NCI-H146 treated with DMSO at 0.1 percent for 48 hours (cell line): ENCODE measurements at regions not wholly inside any gene's neighbourhood (a gene's known extent, or its start where the extent isn't known, plus 50 kb on each side); places are given as distances from the start of the nearest gene placed in this dataset.
"Not testable (repeated sequence)": the region's sequence is repeated elsewhere in the genome, so short reads cannot be mapped to it uniquely, and the experiment has no call there.

Experiments used
- DNase-seq: peaks from one replicate; lab custom pipeline; 2025; ENCODE audit not compliant: unreplicated experiment; lab: John Stamatoyannopoulos, UW

DNA sequence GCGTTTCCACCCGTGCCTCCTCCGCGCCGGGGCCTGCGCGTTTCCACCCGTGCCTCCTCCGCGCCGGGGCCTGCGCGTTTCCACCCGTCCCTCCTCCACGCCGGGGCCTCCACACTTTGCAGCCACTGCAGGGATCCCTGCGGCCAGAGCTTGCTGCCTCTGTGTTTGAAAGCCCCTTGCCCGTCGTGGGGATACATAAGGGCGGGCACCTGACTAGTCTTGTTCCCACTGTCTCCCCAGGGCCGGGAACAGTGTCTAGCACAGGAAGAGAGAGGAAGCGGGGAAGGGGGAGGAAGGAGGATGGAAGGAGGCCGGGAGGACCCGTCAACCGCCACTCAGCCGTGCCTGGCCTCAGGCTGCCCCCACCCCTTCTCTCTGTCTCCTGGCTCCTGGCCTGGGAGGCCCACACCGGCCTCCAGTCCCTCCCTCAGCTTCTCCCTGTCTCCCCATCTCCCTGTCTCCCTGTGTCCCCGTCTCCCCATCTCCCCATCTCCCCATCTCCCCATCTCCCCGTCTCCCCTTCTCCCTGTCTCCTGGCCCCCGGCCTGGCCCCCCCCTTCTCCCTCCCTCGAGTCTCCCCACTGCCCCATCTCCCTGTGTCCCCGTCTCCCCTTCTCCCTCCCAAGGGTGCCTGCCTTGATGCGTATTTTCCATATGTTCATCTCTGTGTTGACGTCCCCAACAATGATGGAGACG, 155.6 kb upstream of the ZNF469 start:
- not testable (repeated sequence) for DNase-seq

DNA sequence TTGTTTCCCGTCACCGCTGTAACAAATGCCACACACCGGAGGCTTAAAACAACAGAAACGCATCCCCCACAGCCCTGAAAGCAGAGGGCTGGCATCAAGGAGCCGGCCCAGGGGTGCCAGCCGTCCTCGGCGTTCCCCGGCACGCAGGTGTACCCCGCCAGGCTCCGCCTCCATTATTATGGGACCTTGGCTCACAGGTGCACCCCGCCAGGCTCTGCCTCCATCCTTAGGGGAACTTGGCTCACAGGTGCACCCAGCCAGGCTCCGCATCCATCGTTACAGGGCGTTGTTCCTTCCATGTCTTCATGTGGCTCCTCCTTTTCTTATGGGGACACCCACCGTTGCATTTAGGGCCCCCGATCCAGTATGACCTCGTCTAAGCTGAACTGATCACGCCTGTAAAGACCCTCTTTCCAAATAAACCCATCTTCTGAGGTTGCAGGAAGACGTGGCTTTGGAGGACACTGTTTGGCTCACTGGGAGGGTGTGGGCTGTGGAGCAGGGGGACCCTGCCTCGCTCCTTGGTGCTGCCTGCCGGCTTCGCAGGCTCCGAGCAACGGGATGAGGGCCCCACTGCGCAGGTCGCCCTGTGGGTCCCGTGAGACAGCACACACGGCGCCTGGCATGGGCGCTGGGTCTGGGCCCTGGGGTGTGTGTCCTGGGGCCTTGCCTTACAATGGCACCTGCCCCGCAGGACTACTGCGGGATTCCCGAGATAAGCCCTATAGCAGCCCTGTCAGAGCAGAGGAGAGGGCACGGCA, 154.9 kb upstream of the ZNF469 start:
- DNase-seq = not testable (repeated sequence)

DNA sequence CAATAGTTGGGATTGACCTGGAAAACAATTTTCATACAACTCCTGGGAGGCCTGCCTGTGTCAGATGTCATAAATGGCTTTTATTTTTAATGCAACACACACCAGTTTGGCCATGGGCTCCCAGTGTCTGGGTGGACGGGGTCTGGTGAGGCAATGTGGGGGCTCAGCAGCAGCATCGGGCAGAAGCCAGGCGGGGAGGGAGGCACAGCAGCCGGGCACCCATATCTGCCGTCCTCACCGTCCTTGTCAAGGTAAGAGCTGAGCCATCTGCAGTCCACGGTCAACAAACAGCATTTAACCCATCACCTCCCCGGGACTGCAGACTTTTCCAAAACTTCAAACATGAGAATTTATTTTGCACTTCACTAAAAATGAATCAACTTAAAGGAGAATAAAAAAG, 154.0 kb upstream of the ZNF469 start:
- not testable (repeated sequence) for DNase-seq

DNA sequence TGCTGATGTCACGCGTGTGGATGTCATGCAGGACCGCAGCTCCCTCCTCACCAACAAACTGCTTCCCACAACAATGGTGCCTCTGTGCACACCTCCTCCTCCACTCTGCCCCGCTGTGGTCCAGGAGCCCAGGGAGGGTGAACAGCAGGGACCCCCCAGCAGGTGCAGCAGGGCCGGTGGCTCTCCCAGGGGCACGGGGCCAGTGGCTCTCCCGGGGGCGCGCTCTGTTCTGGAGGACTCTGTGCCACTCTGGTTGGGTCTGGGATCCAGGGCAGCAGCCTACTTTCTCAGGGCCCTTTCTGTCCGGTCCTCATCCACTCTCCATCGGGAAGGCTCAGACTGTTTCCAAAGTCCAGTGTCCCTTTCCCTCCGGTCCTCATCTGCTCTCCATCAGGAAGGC, 153.0 kb upstream of the ZNF469 start:
- DNase-seq = not testable (repeated sequence)

DNA sequence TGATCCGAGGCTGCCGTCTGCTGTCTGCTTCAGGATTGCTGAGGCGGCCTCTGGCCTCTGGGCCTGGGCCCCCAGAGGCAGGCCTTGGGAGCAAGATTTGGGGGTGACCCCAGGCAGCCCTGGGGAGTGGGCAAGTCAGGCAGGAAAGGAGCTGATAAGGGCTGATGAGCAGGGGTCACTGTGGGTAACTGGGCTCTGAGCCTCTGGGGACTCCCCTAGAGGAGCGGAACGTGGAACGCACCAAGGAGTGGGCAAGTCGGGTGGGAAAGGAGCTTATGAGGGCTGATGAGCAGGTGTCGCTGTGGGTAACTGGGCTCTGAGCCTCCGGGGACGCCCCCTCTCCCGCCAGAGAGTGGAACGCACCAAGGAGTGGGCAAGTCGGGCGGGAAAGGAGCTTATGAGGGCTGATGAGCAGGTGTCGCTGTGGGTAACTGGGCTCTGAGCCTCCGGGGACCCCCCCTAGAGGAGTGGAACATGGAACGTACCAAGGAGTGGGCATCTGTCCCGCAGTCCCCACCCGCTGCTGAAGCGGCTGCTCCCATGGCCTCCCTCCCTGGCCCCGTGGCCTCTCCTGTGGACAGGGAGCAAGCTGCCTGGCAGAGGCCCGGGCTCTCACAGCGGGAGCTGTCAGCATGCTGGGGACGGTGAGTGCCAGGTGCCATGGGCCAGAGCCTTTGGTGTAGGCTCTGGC, 152.3 kb upstream of the ZNF469 start:
- not testable (repeated sequence) for DNase-seq

DNA sequence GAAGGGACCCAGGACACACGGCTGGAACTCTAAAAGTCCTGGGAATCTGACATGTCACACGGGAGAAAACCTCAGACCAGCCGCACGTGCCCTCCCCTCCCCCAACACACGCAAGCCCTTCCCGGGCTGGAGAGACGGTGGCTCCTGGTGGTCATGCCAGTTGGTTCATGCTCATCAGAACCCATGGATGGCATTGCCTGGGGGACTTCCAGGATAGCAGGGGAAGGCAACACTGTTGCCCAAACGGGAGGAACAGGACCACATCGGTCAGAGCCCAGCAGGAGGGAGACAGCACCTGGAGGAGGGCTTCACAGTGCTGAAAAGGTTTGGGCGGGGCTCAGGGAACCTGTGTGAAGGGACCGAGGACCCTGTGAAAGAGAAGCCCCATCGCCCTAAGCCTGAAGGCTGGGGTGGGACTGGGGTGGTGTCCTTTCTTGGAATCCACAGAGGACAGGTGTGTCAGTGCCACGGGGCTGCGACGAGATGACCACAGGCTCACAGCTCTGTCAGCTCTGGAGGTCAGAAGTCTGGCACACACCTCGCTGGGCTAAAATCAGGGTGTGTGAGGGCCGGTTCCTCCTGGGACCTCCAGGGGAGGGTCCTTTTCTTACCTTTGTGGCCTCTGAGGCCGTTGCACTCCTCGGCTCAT, 151.7 kb upstream of the ZNF469 start:
- DNase-seq = not testable (repeated sequence)

DNA sequence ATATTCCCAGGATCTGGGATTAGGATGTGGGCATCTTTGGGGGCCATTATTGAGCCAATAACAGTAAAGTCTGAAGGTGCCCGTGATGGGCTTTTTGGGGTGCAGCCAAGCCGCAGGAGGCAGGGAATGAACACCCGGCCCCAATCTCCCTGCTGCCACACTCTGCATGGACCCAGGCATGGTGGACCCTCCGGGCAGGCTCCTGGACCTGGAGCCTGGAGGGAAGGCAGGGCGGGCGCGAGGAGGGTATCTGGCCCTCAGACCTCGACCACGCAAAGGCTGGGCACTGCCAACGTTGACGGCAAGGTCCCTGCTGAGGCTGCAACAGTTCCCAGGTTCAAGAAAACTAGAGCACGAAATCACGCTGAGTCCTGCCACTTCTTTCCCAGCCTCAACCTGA, 150.9 kb upstream of the ZNF469 start:
- not testable (repeated sequence) for DNase-seq

DNA sequence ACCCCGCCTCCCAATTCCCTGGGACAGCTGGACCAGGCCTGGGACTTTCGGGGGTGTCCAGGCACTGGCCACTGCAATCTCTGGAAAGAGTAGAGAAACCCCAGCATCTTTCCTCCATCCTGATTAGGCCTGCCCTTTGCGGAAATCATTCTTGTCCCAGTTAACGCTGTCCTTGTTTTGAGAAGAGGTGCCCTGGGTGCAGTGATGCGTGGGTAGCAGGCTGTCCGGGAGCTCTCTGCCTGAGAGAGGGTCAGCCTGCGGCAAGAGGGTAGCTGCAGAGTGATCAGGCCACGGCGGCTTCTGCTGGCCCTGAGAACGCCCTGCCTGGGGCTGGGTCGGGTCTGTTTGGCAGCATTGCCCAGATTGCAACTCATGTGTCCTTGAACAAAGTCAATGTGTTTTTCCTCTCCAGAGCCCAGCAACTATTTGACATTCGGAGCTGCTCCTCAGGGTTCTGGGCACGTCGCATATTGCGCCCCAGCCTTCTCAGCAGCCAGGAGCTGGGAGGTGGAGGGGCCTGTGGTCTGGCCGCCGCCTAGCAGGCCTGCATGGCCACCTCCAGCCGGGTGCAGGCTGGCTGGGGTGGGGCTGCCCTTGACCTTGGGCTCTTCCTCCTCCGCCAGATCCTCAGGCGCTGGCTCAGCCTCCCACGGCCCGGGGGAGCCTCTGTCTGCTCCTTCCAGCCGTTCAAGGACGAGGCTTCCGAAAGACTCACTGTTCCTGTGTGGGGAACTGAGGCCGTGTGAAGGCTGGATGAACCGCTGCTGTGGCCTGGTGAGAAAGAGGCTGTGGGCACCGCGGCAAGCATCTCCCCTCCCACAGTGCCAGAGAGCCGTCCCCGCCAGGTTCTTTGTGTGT, 150.1 kb upstream of the ZNF469 start:
- DNase-seq = not testable (repeated sequence)

DNA sequence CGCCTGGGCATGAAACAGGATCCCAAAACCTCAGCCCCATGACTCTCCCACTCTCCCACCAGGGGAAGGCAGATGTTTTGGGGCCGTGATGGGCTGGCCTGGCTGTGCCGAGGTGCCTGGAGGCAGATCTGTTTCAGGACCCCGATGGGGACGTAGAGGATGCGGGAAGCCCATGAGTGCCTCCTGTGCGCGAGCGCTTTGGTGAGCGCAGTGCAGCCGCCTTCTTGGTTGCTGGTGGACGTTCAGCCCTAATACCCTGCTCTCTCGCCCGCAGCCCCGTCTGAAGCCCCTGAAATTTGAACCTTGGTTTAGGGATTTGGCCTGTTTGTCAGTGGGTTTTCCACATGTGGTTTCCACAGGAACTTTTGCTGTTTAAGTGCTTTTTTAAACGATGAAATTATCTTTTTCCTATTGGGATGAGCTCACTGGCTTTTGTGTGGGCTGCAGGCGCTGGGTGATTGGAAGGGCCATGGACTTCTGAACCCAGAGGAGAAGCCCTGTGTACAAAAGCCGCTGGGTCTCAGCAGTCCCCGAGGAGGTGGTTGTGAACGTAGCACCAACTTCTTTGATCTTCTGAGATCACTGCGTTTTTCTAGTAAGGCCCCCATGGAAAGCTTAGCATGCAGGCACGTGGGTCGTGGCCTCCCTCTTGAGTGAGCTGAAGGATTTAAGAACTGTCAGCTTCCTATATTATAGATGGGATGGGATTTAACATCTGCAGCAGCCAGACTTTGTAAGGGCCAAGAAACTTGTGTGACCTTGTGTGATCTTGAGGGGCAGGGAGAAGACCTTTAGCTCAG, 148.9 kb upstream of the ZNF469 start:
- DNase-seq = not testable (repeated sequence)

DNA sequence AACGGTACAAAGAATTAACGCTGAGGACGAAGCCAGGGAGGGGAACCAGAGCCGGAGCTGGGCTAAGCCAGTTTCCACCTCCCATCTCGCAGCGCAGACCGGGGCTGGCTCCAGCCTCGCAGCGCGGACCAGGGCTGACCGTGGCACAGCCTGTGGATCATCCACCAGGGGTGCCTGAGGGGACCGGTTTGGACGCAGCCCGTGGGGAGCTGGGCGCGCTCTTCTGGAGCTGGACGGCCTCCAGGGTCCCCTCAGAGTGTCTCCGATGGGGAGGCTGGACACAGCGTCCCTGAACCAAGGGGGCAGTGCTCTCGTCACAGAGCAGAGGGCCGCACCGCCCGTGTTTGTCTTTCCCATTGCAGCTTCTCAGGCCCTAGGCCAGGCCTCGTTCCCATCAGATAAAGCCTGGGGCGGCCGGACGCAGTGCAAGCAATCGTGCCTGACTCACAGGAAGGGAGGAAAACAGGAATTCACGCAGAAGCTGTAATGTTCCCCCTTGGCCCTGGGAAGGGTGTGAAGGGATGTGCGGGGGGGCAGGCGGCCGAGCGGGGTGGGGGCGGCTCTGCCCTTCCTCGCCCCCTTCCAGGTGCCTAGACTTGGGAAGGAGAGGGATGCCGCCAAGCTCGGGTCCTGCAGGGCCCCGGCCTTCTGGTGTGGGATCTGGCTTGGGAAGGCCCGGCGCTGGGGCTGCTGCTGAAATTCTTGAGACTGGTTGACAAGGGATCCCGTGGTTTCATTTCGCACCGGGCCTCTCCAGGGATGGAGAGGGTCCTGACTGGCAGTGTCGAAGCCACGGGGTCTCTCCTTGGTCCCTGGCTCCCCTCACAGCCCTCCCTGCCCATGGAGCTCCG, 148.1 kb upstream of the ZNF469 start:
- not testable (repeated sequence) for DNase-seq

DNA sequence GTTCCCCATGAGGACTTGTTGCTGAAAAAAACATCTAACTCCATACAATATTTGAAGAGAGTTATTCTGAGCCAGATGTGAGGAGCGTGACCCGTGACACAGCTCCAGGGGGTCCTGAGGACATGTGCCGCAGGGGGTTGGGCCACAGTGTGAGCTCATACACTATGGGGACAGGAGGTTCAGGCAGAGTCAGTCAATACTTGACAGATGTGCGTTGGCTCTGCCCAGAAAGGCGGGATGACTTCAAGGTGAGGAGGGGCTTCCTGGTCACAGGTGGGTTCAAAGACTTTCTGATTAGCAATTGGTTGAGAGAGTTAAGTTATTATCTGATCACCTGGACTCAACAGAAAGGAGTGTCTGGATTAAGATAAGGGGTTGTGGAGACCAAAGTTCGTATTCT, 147.1 kb upstream of the ZNF469 start:
- DNase-seq = not testable (repeated sequence)

DNA sequence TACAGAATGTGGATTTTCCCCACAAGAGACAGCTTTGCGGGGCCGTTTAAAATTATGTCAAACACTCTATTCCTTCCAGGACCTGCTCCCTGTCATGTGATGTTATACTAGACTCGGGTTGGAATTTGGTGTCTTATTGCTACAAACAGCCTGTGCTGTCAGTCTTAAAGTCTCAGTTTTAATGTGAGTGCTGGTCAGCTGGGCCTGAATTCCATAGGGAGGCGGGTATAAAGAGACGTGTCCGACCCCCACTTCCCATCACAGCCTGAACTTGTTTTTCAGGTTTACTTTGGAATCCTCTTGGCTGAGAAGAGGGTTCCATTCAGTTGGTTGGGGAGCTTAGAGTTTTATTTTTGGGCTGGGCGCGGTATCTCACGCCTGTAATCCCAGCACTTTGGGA, 146.5 kb upstream of the ZNF469 start:
- DNase-seq = not testable (repeated sequence)

DNA sequence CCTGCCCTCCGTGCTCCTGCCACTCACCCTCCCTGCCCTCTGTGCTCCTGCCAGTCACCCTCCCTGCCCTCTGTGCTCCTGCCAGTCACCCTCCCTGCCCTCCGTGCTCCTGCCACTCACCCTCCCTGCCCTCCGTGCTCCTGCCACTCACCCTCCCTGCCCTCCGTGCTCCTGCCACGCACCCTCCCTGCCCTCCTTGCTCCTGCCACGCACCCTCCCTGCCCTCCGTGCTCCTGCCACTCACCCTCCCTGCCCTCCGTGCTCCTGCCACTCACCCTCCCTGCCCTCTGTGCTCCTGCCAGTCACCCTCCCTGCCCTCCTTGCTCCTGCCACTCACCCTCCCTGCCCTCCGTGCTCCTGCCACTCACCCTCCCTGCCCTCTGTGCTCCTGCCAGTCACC, 145.4 kb upstream of the ZNF469 start:
- not testable (repeated sequence) for DNase-seq

DNA sequence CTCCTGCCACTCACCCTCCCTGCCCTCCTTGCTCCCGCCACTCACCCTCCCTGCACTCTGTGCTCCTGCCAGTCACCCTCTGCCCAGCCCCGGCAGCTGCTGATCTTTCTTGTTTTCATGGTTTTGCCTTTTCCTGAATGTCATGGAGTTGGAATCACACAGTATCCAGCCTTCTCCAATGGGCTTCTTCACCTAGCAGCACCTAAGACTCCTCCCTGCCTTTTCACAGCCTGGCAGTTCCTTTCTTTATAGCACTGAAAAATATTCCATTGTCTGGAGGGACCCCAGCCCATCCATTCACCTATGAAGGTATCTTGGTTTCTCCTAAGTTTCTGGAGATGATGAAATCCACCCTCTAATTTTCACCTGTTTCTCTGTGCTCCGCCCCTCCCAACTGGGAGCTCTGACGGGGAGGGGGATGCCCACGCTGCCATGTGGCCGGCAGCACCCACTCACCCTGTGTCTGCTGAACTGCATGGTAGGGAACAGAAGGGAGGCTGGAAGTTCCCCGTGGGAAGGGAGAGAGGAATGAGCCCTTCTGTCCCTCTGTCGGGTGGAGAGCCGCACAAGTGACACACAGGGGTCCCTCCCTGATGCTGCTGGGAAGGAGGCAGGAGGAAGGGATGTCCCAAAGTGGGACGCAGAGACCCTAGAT, 144.9 kb upstream of the ZNF469 start:
- not testable (repeated sequence) for DNase-seq

DNA sequence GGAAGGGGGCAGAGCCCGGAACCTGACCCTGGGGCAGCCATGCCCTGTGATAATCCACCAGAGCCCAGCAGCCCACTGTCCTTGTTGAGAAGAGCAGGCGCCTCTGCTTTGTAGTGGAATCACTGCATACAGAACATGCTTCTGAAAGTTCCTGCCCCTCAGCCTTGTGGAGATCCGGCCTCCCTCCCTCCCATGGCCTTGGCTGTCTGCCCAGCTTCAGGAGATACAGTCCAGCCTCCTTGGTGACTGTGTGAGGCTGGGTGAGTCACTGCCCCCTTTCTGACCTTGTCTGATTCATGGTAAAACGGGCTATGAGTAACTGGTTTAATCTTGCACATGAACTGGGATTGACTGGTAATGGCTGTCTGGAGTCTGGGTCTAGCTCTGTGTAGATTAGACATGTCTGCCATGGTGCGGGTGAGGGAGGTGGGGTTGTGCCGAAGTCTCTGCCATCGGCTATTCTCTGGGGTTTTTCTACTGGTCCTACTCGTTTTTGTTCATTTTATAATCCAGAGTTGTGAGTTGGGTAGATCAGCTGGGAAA, 144.0 kb upstream of the ZNF469 start:
- DNase-seq = not testable (repeated sequence)

DNA sequence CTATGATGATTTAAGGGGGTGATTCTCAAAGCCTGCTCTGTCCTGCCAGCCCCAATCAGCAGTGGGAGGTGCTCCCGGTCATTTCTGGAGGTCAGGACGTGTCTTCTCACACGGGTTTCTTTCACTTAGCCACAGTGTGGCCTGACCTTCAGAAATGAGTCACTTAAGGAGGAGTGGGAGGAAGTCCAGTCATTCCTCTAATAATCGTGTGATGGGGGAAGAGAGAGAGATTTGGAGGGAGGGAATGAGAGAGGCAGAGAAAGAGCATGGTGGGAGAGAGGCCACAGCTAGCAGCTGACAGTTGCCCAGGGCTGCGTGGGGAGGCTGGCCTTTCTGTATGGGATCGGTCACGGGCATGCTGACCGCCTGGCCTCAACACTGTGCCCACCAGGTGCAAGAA, 142.6 kb upstream of the ZNF469 start:
- DNase-seq = not testable (repeated sequence)

DNA sequence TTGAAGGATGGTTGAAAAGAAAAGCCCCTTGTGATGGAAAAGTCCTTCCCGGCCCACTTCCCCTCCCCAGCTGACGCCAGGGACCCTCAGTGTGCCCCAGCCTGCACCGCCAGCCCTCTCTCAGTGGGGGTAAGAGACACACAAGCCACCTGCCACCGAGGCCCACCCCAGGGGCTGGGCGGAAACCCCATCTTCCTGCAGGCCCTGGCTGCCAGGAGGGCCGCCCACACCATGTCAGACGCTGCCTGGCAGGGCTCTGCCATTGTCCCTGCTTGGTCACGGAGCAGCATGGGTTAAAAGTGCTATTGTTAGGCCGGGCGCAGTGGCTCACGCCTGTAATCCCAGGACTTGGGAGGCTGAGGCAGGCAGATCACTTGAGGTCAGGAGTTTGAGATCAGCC, 142.0 kb upstream of the ZNF469 start:
- DNase-seq = not testable (repeated sequence)
